GM21825 (cell line): ENCODE measurements at regions not wholly inside any gene's neighbourhood (a gene's known extent, or its start where the extent isn't known, plus 50 kb on each side); places are given as distances from the start of the nearest gene placed in this dataset.

ENCODE experiments used
- ATAC-seq: cut with Tn5 transposase; IDR thresholded peaks from one replicate; pipeline ENCODE4 v1.9.1; 2021; ENCODE audit warnings: mild to moderate bottlenecking, moderate library complexity; ENCODE audit not compliant: unreplicated experiment

DNA sequence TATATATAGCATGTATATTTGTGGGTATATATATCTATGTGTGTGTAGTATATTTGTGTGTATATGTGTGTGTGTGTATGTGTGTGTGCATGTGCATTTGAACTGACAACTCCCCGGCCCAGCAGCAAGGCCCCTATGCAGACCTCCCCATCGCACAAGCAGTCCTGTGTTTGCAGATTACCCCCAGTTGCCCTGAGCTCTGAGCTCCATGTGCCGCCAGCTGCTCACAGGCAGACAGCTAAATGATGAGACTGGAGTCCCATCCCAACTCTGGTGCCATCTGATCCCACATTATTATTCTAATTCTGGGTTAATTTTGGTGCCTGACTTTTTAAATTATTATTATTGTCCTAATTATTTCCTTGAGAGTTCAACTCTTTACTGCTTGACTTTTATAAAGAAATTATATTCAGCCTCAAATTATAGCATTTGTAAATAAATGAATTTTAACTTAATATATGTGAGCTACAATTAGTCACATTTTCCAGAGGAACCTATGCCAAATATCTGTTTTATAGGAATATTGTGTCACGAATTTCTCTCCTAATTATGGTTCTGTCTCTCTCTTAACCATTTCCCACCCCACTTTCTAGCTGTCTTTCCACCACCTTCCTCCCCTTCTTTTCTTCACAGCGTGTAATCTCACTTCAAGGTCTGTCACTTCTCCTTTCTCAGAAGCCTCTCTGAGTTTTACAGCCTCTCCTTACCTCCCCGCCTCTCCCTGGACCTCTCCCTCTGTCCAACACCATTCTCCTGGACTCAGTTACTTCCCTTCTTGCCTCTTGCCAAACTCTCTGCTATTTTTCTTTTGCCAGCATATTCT, 90.6 kb upstream of the SYNDIG1 start:
- no peak for ATAC-seq

DNA sequence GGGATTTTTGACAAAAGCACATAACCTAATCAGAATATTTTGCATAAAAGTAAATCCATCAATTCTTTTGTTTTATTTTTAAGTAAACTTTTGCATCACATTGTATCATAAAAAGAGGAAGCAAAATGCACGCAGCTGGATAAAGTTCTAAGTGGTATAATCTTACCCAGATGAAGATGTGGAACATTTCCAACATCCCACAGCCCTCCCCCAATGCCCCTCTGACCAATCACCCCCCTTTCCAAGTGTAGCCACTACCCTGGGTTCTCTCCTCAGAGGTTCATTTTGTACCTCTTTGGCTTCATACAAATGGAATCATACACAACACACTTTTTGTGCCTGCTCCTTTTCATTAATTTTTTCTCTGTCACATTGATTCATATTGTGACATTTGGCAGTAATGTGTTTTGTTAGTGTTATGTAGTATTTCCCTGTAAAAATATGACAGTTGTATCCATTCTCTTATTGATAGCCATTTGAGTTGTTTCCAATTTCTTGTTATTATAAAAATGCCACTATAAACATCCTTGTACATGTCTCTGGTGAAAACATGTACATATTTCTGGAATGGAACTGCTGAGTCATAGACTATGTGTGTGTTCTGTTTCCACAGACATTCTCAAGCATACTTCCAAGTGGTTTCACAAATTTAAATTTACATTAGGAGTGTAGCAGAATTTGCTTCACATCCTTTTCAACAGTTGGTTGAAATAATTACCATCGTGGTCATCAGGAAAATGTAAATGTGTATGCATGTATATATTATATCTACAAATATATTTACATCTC, 92.9 kb upstream of the SYNDIG1 start:
- ATAC-seq, result no peak

DNA sequence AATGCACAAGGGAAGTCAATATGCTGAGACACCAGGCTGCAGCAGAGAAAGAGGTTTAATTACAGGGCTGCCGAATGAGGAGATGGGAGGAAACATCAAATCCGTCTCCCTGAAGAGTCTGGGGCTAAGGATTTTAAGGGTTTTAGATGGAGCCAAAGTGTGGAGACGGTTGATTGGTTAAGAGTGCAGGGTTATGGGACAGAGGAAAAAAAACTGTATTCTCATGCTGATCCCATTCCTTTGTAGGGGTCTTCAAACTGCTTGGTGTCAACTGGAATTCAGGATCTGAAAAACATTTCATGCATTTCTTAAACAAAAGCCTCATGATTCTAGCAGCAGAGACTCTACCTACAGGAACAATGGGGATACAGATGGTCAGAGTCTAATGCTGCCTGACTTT, 96.1 kb upstream of the SYNDIG1 start:
- no peak for ATAC-seq

DNA sequence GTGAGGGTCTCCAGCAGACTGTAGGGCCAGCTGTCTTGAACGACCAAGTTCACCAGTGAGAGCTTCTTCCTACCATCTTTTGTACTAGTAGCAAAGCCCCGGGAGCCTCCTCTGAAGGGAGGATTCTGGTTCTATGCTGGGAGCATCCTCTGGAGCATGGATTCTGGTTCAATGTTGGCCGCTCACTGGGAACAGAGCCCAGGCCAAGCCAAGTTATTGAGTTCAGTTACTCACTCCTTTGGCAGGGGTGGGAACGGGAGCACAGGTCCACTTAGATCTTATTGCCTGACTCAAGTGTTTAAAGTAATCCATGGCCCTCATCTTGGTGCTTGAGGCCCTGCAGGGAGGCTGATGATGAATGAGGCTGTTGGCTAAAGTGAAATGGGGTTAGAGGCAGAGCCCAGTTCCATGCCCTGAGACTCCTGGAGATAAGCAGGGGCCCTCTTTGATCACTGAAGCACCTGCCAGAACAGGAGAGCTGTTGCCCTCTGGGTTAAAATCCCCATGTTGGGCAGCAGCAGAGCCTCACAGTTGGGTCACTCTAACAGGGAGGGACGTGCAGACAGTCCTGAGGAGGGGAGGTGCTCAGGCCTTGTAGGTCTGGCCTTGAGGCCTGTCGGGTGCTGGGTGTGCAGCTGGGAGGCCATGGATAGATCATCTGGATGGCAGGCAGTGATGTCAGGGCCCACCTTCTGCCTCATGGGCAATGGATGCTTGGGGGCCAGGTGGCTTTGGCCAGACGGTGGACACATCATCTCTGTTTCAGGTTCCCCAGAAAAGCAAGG, 98.3 kb upstream of the SYNDIG1 start:
- ATAC-seq, result no peak

DNA sequence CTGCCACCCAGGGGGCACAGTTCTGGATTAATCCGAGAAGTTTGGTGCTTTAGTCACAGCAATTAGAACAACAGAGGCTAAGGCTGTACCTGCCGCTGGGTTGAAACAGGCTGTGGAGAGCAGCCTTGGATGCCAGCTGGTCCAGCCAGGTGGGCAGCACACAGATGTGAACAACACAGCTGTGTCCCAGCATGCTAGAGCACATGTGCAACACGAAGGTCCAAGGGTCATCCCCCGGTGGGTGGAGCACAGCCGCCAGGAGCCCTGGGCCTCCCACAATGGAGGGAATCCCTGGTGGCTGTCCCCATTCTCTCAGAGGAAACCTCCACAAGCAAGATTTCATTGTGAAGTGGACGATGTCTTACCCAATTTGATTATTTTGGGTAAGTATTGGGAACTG, 99.2 kb upstream of the SYNDIG1 start:
- no peak for ATAC-seq

DNA sequence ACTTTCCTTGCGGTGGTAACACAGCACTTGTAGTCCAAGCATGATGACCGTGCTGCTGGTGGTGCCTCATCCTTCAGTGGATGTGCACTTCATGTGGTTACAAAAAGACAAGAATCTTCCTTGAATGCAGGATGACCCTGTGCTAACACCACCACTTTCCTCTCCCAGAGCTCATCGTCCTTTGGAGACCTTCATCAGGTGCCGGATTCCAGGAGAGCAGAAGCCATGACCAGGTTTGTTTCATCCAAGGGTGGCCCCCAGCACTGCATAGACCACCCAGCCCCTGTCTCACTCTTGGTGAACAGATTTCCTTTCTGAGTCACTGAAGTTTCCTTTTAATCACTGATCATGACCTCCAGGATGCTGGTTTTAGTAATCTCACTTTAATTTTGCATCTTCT, 101.2 kb upstream of the SYNDIG1 start:
- no peak for ATAC-seq

DNA sequence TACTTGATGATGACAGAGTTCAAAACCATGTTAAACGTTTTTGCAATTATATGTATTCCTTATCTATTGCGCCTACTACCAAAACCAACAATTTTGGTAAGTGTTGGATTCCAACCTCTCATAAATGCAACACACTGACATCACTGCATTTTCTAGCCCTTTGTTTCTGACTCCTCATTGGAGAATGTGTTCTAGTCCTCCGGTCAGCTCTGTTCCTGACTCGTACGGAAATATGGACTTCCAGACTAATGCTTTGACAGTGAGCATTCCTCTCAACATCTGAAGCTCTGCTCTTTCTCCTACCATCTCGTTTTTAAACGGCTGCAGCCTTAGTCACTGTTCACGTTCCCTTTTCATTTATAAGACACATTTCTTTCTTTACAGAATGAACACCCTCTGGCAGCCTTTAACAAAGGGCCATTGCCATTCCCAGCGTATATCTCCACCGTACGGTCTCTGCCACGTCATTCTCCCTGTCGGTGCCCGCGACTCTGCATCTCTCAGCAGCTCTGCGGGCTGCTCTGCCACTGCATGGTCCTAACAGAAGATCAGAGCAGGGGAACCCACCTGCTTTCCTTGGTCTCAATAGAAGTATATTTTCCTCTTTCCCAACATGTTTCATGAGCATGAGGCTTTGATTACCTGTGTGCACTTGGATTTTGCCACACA, 103.0 kb upstream of the SYNDIG1 start:
- no peak for ATAC-seq

DNA sequence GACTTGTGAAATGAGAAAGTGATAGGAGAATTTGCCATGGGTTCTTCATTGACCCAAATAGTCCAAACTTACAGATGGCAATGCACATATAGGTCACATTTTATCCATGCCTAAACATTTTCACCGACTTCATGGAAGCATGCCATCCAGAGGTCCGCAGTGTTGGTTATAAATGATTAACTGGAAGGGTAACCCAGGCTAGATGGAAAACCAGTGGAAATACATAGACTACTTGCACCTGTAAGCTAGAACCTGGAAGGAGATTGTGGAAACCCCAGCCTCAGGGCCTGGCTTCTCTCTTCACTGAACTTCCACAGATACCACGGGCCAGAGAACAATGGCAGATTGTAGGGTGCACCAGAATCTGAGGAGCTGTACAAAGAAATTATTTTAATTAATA, 103.8 kb upstream of the SYNDIG1 start:
- no peak for ATAC-seq

DNA sequence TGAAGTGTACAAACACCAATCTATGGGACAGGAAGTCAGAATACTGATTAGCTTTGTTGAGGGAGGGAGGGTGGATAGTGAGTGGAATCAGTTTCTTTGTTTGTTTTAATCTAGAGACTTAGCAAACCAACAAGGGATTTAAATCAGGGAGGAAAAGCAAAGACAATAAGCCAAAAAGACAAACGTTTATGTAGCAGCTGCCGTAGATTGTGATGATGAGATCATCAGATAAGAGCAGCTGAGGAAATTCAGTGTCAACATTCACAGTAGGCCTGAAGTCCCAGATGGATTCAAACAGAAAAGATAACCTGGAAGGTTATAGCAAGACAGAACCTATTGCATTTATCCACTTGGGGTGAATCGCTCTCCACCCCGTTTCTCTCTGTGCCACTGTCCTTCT, 104.9 kb upstream of the SYNDIG1 start:
- ATAC-seq, result no peak

DNA sequence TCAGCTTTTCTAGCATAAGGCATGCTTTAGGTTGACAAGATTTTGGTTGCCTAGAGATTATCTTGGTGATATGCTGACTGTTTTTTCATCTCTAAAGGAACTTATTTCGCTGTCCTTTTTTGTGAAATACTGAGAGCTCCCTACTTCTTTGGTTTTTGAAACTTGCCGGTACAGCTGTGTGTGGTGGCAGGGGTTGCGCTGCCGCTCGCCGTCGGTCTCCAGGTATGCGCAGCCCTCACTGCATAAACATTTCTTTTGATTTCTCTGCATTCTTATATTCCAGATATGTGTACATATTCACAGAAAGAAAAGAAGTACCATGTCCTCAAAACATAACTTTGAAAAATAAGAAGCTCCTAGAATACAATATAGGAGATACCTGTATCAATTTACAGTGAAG, 106.4 kb upstream of the SYNDIG1 start:
- no peak for ATAC-seq

DNA sequence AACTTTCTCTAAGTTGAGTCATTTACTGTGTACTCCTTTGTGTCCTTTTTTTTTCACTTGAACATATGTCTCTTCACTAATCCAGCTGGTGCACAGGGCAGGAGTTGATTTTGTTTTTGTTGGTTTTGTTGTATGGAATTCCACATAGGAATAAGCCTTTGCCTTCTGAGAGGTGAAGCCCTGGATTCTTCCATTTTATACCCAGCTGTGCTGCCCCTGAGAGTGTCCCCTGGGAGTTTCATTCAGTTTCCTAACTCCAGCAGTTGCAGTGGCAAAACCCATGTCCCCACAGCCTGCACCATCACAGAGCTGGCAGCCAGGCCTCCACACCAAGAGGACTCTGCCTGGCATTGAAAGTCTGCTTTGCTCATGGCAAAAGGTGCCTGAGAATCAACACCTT, 107.3 kb upstream of the SYNDIG1 start:
- ATAC-seq, result no peak

DNA sequence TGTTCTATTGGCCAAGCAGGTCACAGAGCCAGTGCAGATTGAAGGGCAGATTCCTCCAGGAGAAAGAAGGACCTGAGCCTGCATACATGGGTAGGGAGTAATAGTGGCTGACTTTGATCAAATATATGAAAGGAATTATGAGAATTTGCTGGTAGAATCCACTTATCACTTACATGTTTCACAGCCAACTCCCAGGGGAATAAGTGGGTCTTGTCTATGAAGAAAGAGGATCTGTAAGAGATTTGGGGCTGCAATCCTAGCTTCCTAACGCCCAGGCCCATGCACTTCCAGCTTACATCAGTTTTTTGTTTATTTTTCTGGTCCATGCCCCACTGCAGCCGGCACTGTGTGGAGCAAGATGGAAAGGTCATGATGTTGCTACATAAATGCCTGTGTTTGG, 107.9 kb upstream of the SYNDIG1 start:
- ATAC-seq, result no peak

DNA sequence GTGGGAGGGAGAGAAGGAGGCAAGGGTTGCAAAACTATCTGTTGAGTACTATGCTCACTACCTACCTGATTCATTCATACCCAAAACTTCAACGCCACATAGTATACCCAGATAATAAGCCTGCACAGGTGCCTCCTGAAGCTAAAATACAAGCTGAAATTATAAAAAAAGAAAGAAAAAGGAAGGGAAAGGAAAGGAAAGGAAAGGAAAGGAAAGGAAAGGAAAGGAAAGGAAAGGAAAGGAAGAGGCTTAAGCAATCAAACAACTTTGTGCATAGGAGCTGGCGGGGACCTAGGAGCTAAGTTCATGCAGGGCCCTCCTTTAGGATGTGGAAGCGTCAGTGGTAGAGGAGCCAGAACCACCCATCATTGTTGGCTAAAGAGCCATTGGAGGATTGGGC, 108.9 kb upstream of the SYNDIG1 start:
- no peak for ATAC-seq

DNA sequence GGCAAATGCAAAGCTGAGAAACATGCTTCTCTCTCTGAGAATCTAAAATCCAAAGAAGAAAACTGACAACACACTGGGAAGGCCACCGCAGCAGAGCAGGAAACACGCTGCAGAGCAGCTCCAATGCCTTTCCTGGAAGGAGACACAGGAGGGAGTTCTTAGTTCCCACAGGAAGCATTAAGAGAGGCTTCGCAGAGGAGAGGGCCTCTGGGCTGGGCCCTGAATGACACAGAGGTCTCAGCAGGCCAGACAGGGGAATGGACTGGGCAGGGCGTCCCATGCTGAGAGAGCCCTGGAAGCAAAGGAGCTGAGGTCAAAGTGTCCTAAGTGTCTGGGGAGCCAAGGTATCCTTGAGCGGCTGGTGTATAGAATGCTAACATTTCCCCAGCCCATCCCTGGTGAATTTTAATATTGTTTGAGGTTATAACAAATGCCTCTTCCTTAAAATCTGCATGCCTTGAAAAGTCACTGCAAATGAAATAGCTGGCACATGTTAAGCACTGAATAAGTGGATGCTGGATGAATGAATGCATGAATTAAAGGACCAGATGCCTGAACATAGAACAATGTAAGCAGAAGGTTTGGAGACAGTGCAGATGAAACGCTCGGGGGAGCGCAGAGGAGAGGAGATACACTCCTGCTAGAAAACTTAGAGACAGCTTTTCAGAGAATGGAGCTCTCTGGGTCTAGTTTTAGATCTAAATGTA, 110.0 kb upstream of the SYNDIG1 start:
- no peak for ATAC-seq

DNA sequence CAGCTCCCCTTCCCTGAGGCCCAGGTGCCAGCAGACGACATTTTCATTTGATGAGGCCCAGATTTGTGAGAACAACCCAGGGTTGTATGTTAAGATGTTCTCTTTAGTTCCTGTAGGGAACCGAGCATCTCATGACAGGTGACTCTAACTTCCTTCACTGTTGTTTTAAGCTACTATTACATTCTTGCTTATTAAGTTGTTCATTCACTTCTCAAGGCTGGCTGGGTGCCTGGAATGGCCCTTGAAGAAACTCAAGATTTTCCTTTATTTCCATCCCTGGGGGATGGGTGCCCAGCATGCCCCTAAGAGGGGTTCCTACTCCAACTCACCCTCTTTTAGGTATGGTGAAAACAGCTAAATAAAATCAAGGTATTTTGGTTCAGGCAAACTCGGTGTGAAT, 111.5 kb upstream of the SYNDIG1 start:
- no peak for ATAC-seq

DNA sequence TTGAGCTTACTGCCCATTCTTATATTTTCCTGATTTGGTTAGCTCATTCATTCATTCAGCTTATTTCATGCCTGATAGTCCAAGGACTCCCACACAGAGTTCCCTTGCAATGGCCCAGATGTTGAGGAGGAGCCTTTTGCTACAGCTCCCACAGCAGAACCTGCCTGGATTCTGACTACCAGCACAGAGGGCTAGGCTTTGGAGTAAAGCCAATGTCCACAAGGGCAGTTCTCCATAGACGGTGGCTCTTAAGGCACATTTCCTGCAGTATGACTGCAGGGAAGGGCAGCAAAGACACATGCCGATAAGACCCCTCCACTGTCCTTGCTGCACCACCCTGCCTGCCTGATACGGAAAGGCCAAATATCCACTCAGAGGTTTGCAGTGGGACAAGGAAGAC, 112.3 kb upstream of the SYNDIG1 start:
- no peak for ATAC-seq

DNA sequence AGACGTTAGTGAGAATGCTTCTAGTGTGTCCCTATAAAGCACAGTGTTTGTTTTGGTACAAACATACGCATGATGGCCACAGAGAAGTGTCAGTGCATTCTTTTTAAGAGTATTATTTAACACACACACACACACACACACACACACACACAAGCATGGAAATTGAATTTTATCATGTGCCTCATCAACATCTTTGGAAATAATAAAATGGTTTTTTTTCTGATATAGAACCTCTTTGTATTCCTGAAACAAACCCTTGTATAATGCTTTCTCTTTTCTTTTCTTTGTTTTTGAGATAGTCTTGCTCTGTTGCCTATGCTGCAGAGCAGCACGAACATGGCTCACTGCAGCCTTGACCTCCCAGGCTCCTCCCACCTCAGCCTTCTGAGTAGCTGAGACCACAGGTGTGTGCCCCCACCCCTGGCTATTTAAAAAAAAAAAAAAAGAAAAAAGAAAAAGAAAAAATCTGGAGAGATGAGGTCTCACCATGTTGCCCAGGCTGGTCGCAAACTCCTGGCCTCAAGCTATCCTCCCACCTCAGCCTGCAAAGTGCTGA, 116.2 kb upstream of the SYNDIG1 start:
- no peak for ATAC-seq

DNA sequence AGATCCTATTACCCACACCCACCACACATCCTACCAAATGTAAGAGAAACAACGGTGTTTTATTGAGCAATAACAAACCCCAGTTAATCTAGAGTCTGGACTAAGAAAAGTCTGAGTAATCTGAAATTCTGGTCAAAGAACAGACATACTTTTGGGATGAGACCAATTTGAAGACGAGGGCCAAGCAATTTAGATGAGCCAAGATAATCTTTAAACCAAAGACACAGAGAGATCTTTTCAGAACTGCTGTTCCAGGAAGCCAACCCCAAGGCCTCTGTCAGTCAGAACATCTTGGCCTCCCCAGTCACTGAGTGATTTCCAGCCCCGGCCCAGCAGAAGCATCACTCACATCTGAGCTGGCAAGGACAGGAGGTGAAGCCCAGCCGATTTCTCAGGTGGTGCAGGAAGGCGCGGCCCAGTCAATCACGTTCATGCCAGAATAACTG, 118.5 kb upstream of the SYNDIG1 start:
- ATAC-seq, result no peak

DNA sequence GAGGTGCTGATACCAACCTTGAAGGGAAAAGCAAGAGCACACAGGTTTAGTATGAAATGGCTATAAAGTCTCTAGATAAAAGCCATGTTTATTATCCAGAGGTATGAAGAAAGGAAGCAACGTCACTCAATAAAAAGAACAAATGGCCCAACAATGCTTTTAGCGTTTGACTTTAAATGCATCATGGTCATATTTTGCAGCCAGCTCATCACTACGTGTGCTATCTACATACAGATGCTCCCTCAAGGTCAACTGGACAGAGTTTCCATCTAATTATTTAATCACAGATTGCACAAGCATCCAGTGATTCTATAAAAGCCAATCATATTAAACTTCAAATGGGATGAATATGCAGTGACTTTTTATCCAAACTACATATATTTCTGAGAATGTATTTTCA, 127.6 kb upstream of the SYNDIG1 start:
- no peak for ATAC-seq

DNA sequence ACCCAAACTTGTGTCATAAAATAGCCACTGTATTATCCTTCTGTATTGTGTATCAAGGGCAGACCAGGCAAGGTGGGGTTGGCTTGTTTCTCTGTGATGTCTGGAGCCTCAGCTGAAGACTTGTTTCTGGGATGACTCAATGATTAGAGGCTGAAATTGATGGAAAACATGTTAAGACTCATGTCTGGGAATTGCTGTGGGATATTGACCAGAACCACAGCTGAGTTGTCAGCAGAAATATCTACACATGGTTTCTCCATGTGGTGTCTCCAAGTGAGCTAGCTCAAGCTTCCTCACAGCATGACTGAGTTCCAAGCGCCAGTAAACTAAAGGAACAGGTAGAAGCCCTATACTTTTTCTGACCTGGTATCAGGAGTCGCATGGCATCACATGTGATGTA, 128.5 kb upstream of the SYNDIG1 start:
- no peak for ATAC-seq
